ENCODE measurements at regions not wholly inside any gene's neighbourhood (a gene's known extent, or its start where the extent isn't known, plus 50 kb on each side); places are given as distances from the start of the nearest gene placed in this dataset.

DNA sequence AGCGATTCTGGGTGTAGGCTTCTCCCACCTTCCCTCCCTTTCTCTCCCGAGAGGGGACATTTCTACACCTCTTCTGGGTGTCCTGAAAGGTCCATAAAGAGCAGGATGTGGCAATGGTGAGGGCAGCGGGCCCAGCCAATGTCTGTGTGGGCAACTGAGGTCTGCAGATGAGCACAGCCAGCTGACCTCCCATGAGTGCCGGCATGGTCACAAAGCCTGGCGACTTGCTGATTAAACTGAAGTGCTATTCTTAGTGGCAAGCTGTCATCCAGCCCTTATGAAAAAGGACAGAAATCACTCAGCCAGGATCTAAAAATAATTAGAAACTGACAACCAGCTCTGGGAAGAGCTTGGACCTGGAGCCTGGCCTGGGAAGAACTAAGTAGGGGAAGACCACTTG, 124.3 kb upstream of the RGMA start:
- Histone ChIP-seq H3K27ac (no peak overlapping the region), H3K4me1 (no peaks in the 10 kb centered on the region), H3K9me3 (no peaks in the 10 kb centered on the region), H3K4me3 (no peak overlapping the region), H3K27me3 (replicated peaks in 1 of 7) (no peaks in the 10 kb centered on the region), H3K36me3 (no peaks in the 10 kb centered on the region)
- no peak for DNase-seq
- WGBS, 5 donors: 82 to 94% (median 85%) methylated on average over 5 of the region's 5 CpGs
- intact Hi-C loops (cut with DNase I; ENCODE audit: low total_unique reads): no loop called here
- TF ChIP-seq, protein P1, sequence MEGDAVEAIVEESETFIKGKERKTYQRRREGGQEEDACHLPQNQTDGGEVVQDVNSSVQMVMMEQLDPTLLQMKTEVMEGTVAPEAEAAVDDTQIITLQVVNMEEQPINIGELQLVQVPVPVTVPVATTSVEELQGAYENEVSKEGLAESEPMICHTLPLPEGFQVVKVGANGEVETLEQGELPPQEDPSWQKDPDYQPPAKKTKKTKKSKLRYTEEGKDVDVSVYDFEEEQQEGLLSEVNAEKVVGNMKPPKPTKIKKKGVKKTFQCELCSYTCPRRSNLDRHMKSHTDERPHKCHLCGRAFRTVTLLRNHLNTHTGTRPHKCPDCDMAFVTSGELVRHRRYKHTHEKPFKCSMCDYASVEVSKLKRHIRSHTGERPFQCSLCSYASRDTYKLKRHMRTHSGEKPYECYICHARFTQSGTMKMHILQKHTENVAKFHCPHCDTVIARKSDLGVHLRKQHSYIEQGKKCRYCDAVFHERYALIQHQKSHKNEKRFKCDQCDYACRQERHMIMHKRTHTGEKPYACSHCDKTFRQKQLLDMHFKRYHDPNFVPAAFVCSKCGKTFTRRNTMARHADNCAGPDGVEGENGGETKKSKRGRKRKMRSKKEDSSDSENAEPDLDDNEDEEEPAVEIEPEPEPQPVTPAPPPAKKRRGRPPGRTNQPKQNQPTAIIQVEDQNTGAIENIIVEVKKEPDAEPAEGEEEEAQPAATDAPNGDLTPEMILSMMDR (IDR thresholded peaks at IDR 0.05 in 8 of 11, conservative IDR thresholded peaks at IDR 0.05 in 3 of 11): no peak
- TF ChIP-seq POLR2A (IDR thresholded peaks at IDR 0.05): no peak
- no peak for TF ChIP-seq POLR2AphosphoS5 (IDR thresholded peaks at IDR 0.05)

- Histone ChIP-seq H3K4me1 (no peaks in the 10 kb centered on the region), H3K4me3 (no peak overlapping the region), H3K9me3 (no peaks in the 10 kb centered on the region), H3K36me3 (no peaks in the 10 kb centered on the region), H3K27me3 (replicated peaks in 1 of 7) (no peaks in the 10 kb centered on the region), H3K27ac (no peak overlapping the region)
- no peak for DNase-seq
- 91 to 96% (median 93%) methylated on average over 5 of the region's 5 CpGs for WGBS, 5 donors
- TF ChIP-seq, protein P1 (IDR thresholded peaks at IDR 0.05 in 8 of 11, conservative IDR thresholded peaks at IDR 0.05 in 3 of 11): no peak
- TF ChIP-seq POLR2AphosphoS5 (IDR thresholded peaks at IDR 0.05): no peak
- no peak for TF ChIP-seq POLR2A (IDR thresholded peaks at IDR 0.05)
- intact Hi-C loops (cut with DNase I; ENCODE audit: low total_unique reads): no loop called here
Measured at GRCh38 chr15:93212578-93212977, 123.6 kb upstream of the RGMA start.

- H3K4me1 ChIP-seq: no peaks in the 10 kb centered on the region
- no peak for DNase-seq
- no peaks in the 10 kb centered on the region for H3K9me3 ChIP-seq
- H3K4me3 ChIP-seq: no peak overlapping the region
- no peaks in the 10 kb centered on the region for H3K27me3 ChIP-seq (replicated peaks in 1 of 7)
- intact Hi-C loops (cut with DNase I; ENCODE audit: low total_unique reads): no loop called here
- 79 to 89% (median 85%) methylated on average over 5 of the region's 5 CpGs for WGBS, 5 donors
- TF ChIP-seq, protein P1 (IDR thresholded peaks at IDR 0.05 in 8 of 11, conservative IDR thresholded peaks at IDR 0.05 in 3 of 11): no peak
- TF ChIP-seq POLR2A (IDR thresholded peaks at IDR 0.05) (no peak), POLR2AphosphoS5 (IDR thresholded peaks at IDR 0.05) (no peak)
- no peak overlapping the region for H3K27ac ChIP-seq
- H3K36me3 ChIP-seq: no peaks in the 10 kb centered on the region
Measured at GRCh38 chr15:93210995-93211394, 122.0 kb upstream of the RGMA start.

- H3K36me3 ChIP-seq: no peaks in the 10 kb centered on the region
- intact Hi-C loops (cut with DNase I; ENCODE audit: low total_unique reads): no loop called here
- H3K4me3 ChIP-seq: no peak overlapping the region
- DNase-seq: no peak
- TF ChIP-seq POLR2AphosphoS5 (IDR thresholded peaks at IDR 0.05): no peak
- TF ChIP-seq, protein P1 (IDR thresholded peaks at IDR 0.05 in 8 of 11, conservative IDR thresholded peaks at IDR 0.05 in 3 of 11): no peak
- H3K27ac ChIP-seq: no peak overlapping the region
- WGBS, 5 donors: 74 to 88% (median 85%) methylated on average over 11 of the region's 11 CpGs
- H3K4me1 ChIP-seq: no peaks in the 10 kb centered on the region
- H3K9me3 ChIP-seq: peaks cover 0 to 2% (median 0%) of the 10 kb centered on the region in 8 donors
- no peaks in the 10 kb centered on the region for H3K27me3 ChIP-seq (replicated peaks in 1 of 7)
Measured at GRCh38 chr15:93209690-93210445, 120.9 kb upstream of the RGMA start.

All from spleen (tissue), 11 donors.